HepG2 (cell line): ENCODE measurements at regions not wholly inside any gene's neighbourhood (a gene's known extent, or its start where the extent isn't known, plus 50 kb on each side); places are given as distances from the start of the nearest gene placed in this dataset.

Experiments used
- ATAC-seq: fragments of 200-7000 bp; cut with Tn5 transposase; 3 replicates; pipeline ENCODE4 v1.9.1; 2020; ENCODE audit warnings: mild to moderate bottlenecking, moderate library complexity
- BruUV-seq: library from RNA; stranded (reverse); fragments of 400-500 nt; replicated peaks from 2 replicates; lab custom pipeline; 2021; lab: Mats Ljungman, UMichigan
- CTCF ChIA-PET: fragments of 300-600 bp; formaldehyde crosslinking; extraction: SDS; loops from one replicate; lab custom pipeline; 2021; ENCODE audit warnings: low total read pairs, inconsistent platforms, low intra/inter-chr PET ratio; lab: Yijun Ruan, JAX
- POLR2A ChIA-PET: fragments of 350-600 bp; sonication (Branson Sonifier 250); formaldehyde crosslinking; loops from one replicate; lab custom pipeline; 2020; ENCODE audit warnings: antibody characterized with exemption, inconsistent platforms; lab: Yijun Ruan, JAX
- DNase-seq: peaks from one replicate; pipeline ENCODE4 v3.0.0-alpha.2; 2015; ENCODE audit warnings: low spot score
- FAIRE-seq: peaks from 3 replicates; lab custom pipeline; 2011; peaks lifted over from hg19 to GRCh38; lab: Jason Lieb, UNC
- H2AFZ ChIP-seq: one replicate; pipeline ENCODE4 v1.6.1; 2011; ENCODE audit warnings: low read length, inconsistent platforms
- H3K27ac ChIP-seq: fragments of 300-600 bp; 3 replicates; pipeline ENCODE4 v1.8.0; 2011; ENCODE audit warnings: mixed run types, mild to moderate bottlenecking, mixed read lengths, low read length, inconsistent platforms; ENCODE audit not compliant: insufficient read depth; ENCODE audit errors: extremely low read length
- H3K27me3 ChIP-seq, 2 experiments: fragments of 200-600 bp in 1 of 2; 2 replicates in 1 of 2; 3 replicates in 1 of 2; pipeline versions ENCODE4 v1.6.0 to v1.8.0; 2011; ENCODE audit warnings: low read length in 2 of 2, mild to moderate bottlenecking in 2 of 2, moderate library complexity in 2 of 2, inconsistent platforms in 1 of 2; ENCODE audit not compliant: insufficient read depth in 2 of 2, control insufficient read depth in 1 of 2
- H3K36me3 ChIP-seq, 2 experiments: fragments of 200-600 bp in 1 of 2; replicated peaks in 1 of 2; 2 replicates in 1 of 2; 3 replicates in 1 of 2; pipeline versions ENCODE4 v1.5.1 to v1.8.0; 2011; ENCODE audit warnings: low read length in 2 of 2, inconsistent platforms in 1 of 2; ENCODE audit not compliant: insufficient read depth in 2 of 2, control insufficient read depth in 1 of 2
- H3K4me1 ChIP-seq: 2 replicates; pipeline ENCODE4 v1.5.1; 2012; ENCODE audit warnings: low read length, inconsistent platforms; ENCODE audit not compliant: insufficient read depth
- H3K4me2 ChIP-seq: 2 replicates; pipeline ENCODE4 v1.6.0; 2011; ENCODE audit warnings: low read depth, low read length, inconsistent platforms
- H3K4me3 ChIP-seq, 3 experiments: fragments of 200-600 bp in 1 of 3; sonication (generic), shearing (Covaris generic) in 1 of 3; replicated peaks in 1 of 3; 2 replicates each; pipeline ENCODE4 v1.5.1; 2011 to 2016; ENCODE audit warnings: low read length in 3 of 3, inconsistent platforms in 2 of 3, low read depth in 2 of 3, mild to moderate bottlenecking in 2 of 3, control low read depth in 1 of 3, mixed read lengths in 1 of 3; ENCODE audit not compliant: insufficient read depth in 1 of 3
- H3K79me2 ChIP-seq: one replicate; pipeline ENCODE4 v1.6.1; 2011; ENCODE audit warnings: low read length, inconsistent platforms; ENCODE audit not compliant: insufficient read depth
- H3K9ac ChIP-seq: 2 replicates; pipeline ENCODE4 v1.6.0; 2011; ENCODE audit warnings: mild to moderate bottlenecking, low read depth, low read length, inconsistent platforms; ENCODE audit not compliant: insufficient read depth
- H3K9me3 ChIP-seq: 2 replicates; pipeline ENCODE4 v1.5.1; 2012; ENCODE audit warnings: mild to moderate bottlenecking, low read length
- H4K20me1 ChIP-seq: 2 replicates; pipeline ENCODE4 v1.6.0; 2011; ENCODE audit warnings: inconsistent platforms, mild to moderate bottlenecking, low read length, moderate library complexity; ENCODE audit not compliant: insufficient read depth
- CBX2 ChIP-seq, 2 experiments: fragments of 200-600 bp in 1 of 2; sonication (generic); formaldehyde crosslinking in 1 of 2; IDR thresholded peaks; 2 replicates each; pipeline versions ENCODE4 v1.7.0 to v1.8.1; 2018 to 2022; ENCODE audit warnings: low read depth in 2 of 2, low read length in 1 of 2, mild to moderate bottlenecking in 1 of 2, missing genetic modification reagents in 1 of 2
- HNRNPLL ChIP-seq: fragments of 200-400 bp; formaldehyde crosslinking; IDR thresholded peaks from 2 replicates; pipeline ENCODE4 v1.6.1; 2017; ENCODE audit warnings: mild to moderate bottlenecking, low read depth, low read length; ENCODE audit not compliant: poor library complexity, severe bottlenecking
- PPARG ChIP-seq: conservative IDR thresholded peaks from 2 replicates; pipeline ENCODE4 v1.6.1; 2016; ENCODE audit warnings: missing biosample characterization, missing genetic modification reagents
- SATB2 ChIP-seq: sonication (generic); formaldehyde crosslinking; IDR thresholded peaks from 2 replicates; pipeline ENCODE4 v1.5.0; 2020; ENCODE audit warnings: missing genetic modification reagents
- TEF ChIP-seq: sonication (generic); formaldehyde crosslinking; IDR thresholded peaks from 2 replicates; pipeline ENCODE4 v1.5.0; 2020; ENCODE audit warnings: missing genetic modification reagents
- THRA ChIP-seq: sonication (generic); formaldehyde crosslinking; IDR thresholded peaks from 2 replicates; pipeline ENCODE4 v1.4.0; 2020; ENCODE audit warnings: missing genetic modification reagents, borderline replicate concordance
- U2AF2 ChIP-seq: fragments of 200-400 bp; formaldehyde crosslinking; IDR thresholded peaks from 2 replicates; pipeline ENCODE4 v1.6.1; 2017; ENCODE audit warnings: low read depth, mild to moderate bottlenecking, low read length
- ZNF143 ChIP-seq: sonication (generic); formaldehyde crosslinking; IDR thresholded peaks from 2 replicates; pipeline ENCODE4 v1.4.0; 2020; ENCODE audit warnings: missing genetic modification reagents
- WGBS: methylation state at CpG from one replicate; pipeline ENCODE4 v1.1.6; 2017; ENCODE audit warnings: low lambda C conversion rate; 5-methylcytosine and 5-hydroxymethylcytosine counted together
- in situ Hi-C: cut with HindIII; loops from 2 replicates; pipeline ENCODE4 v1.10.0; 2017; ENCODE audit warnings: low pct_unique_long_range_greater_than_20kb; ENCODE audit not compliant: extremely low pct_ligation_motif_present
- intact Hi-C: fragments of 100-400 bp; cut with micrococcal nuclease; formaldehyde crosslinking; loops from one replicate; pipeline ENCODE4 v1.10.0; 2022; ENCODE audit not compliant: unreplicated experiment
- TF ChIP-seq, protein P1 (sequence below): IDR thresholded peaks from 2 replicates; pipeline ENCODE4 v1.6.1; 2016
- TF ChIP-seq, protein P2 (sequence below): sonication (generic); formaldehyde crosslinking; IDR thresholded peaks from 2 replicates; pipeline ENCODE4 v1.8.1; 2023; ENCODE audit warnings: mild to moderate bottlenecking, moderate library complexity, missing genetic modification reagents
- TF ChIP-seq, protein P3 (sequence below): sonication (generic); formaldehyde crosslinking; IDR thresholded peaks from 2 replicates; pipeline ENCODE4 v1.4.0; 2020; ENCODE audit warnings: missing genetic modification reagents, borderline replicate concordance

- TF ChIP-seq, protein P1, sequence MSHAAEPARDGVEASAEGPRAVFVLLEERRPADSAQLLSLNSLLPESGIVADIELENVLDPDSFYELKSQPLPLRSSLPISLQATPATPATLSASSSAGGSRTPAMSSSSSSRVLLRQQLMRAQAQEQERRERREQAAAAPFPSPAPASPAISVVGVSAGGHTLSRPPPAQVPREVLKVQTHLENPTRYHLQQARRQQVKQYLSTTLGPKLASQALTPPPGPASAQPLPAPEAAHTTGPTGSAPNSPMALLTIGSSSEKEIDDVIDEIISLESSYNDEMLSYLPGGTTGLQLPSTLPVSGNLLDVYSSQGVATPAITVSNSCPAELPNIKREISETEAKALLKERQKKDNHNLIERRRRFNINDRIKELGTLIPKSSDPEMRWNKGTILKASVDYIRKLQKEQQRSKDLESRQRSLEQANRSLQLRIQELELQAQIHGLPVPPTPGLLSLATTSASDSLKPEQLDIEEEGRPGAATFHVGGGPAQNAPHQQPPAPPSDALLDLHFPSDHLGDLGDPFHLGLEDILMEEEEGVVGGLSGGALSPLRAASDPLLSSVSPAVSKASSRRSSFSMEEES, result no peak
- TF ChIP-seq THRA (CRISPR knock-in tag) (no peak), ZNF143 (CRISPR knock-in tag) (no peak)
Observed at GRCh38 chr18:41613003-41613609, 341.9 kb upstream of the PIK3C3 start (continued).

DNA sequence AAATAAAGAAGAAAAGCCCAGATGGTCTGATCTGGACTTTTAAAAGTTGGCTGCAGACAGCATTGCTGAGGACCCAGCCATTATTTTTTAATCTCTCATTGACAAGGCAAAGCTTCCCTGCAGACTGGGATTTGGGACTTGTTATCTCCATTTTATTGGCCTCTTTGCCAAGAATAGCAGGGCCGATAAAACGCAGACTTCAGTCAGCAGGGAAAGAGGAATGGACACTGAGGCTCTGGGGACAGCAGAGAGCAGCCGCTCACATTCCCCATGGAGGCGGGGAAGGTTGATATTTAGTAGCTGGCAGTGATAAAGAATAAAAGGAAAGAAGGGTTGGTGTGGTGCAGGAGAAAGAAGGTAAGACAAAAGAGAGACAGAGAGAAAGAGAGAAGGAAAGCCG is 350.1 kb upstream of the PIK3C3 start:
- TF ChIP-seq, protein P2, sequence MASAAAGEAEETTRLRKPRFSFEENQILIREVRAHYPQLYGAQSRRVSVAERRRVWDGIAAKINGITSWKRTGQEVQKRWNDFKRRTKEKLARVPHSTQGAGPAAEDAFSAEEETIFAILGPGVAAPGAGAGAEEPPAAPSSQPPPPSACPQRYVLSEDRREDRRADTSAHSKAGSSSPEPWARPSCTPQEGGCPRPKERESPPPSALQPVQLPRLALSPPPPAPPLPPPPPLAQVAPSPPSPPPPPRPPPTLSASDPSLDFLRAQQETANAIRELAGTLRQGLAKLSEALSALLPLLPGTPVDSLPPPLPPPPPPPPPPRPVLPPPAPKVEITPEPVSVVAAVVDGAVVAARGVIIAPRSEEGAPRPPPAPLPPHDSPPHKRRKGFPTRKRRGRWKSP, result no peak
- TF ChIP-seq TEF (CRISPR knock-in tag), result no peak
- TF ChIP-seq SATB2 (CRISPR knock-in tag), result no peak
- no peak for TF ChIP-seq HNRNPLL
- TF ChIP-seq PPARG, result no peak
- TF ChIP-seq CBX2 (IDR thresholded peaks at IDR 0.05; ENCODE audit: low read depth, low read length), result no peak
- no peak for TF ChIP-seq CBX2 (CRISPR knock-in tag; IDR thresholded peaks at IDR 0.05; ENCODE audit: low read depth)
- no peak for TF ChIP-seq U2AF2
- TF ChIP-seq, protein P3, sequence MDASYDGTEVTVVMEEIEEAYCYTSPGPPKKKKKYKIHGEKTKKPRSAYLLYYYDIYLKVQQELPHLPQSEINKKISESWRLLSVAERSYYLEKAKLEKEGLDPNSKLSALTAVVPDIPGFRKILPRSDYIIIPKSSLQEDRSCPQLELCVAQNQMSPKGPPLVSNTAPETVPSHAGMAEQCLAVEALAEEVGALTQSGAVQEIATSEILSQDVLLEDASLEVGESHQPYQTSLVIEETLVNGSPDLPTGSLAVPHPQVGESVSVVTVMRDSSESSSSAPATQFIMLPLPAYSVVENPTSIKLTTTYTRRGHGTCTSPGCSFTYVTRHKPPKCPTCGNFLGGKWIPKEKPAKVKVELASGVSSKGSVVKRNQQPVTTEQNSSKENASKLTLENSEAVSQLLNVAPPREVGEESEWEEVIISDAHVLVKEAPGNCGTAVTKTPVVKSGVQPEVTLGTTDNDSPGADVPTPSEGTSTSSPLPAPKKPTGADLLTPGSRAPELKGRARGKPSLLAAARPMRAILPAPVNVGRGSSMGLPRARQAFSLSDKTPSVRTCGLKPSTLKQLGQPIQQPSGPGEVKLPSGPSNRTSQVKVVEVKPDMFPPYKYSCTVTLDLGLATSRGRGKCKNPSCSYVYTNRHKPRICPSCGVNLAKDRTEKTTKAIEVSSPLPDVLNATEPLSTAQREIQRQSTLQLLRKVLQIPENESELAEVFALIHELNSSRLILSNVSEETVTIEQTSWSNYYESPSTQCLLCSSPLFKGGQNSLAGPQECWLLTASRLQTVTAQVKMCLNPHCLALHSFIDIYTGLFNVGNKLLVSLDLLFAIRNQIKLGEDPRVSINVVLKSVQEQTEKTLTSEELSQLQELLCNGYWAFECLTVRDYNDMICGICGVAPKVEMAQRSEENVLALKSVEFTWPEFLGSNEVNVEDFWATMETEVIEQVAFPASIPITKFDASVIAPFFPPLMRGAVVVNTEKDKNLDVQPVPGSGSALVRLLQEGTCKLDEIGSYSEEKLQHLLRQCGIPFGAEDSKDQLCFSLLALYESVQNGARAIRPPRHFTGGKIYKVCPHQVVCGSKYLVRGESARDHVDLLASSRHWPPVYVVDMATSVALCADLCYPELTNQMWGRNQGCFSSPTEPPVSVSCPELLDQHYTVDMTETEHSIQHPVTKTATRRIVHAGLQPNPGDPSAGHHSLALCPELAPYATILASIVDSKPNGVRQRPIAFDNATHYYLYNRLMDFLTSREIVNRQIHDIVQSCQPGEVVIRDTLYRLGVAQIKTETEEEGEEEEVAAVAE (CRISPR knock-in tag), result no peak
- WGBS, result 5% methylated on average over 5 of the region's 5 CpGs
- no peaks in the 10 kb centered on the region for H3K9me3 ChIP-seq
- H3K4me1 ChIP-seq, result no peaks in the 10 kb centered on the region
- H4K20me1 ChIP-seq, result no peaks in the 10 kb centered on the region
- ChIA-PET CTCF (interaction anchor here (0.6 kb wide), 1 partner anchor 1940 kb away, joined by 3 read pairs; no protein-coding TSS in a partner anchor), POLR2A (no interaction called here)
- H2AFZ ChIP-seq, result no peak overlapping the region
- no peak overlapping the region for H3K27ac ChIP-seq
- intact Hi-C loops (no loop called here), in situ Hi-C loops (no loop called here)
- no peak overlapping the region for H3K4me3 ChIP-seq
- H3K4me2 ChIP-seq, result no peak overlapping the region
- no peak overlapping the region for H3K9ac ChIP-seq
- H3K79me2 ChIP-seq, result no peaks in the 10 kb centered on the region
- no peaks in the 10 kb centered on the region for H3K36me3 ChIP-seq
- no peak for FAIRE-seq
- no peak for DNase-seq
- ATAC-seq, result no peak
- no peaks in the 10 kb centered on the region for H3K27me3 ChIP-seq
- no TSS peak for BruUV-seq
